Endometrium (tissue), 2 donors: ENCODE measurements at regions not wholly inside any gene's neighbourhood (a gene's known extent, or its start where the extent isn't known, plus 50 kb on each side); places are given as distances from the start of the nearest gene placed in this dataset.
A peak's percentile ranks its signal among the peaks of the same experiment; 100 is the strongest.

ENCODE experiments used
- FAIRE-seq: peaks from 2 replicates; lab custom pipeline; 2012; peaks lifted over from hg19 to GRCh38; lab: Jason Lieb, UNC
- donor health status: control.
- donor health status: control.

GRCh38 chr6:10237298-10238038 lies 177.4 kb downstream of the TFAP2A start:
- no peak for FAIRE-seq

DNA sequence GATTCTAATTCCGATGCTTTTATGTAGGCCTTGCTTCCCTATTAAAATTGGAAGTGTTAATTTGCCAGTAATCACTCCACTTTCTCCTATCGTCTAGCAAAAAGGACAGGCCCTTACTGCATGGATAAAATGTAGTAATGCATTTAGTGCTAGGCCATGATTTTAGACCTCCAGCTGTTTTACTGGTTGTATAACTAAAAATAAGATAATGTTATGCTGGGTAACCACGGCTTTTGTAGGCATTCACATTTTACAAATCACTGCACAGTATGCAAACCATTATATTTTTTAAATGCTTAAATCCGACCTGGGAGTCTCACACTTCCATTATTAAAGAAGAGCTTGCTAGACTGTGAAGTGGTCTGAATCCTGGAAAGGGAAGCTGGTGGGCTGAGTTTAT lies 179.5 kb downstream of the TFAP2A start:
- FAIRE-seq = no peak

DNA sequence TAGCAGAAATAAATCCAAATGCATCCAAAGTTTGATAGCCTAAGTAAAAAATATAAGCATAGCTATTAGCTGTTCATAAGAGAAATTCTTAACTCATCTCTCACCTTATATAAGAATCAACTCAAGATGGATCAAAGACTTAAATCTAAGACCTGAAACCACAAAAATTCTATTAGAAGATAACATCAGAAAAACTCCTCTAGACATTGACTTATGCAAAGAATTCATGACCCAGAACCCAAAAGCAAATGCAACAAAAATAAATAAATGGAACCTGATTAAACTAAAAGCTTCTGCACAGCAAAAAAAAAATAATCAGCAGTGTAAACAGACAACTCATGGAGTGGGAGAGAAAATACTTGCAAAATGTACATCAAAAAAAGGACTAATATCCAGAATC lies 184.3 kb downstream of the TFAP2A start:
- FAIRE-seq = no peak

DNA sequence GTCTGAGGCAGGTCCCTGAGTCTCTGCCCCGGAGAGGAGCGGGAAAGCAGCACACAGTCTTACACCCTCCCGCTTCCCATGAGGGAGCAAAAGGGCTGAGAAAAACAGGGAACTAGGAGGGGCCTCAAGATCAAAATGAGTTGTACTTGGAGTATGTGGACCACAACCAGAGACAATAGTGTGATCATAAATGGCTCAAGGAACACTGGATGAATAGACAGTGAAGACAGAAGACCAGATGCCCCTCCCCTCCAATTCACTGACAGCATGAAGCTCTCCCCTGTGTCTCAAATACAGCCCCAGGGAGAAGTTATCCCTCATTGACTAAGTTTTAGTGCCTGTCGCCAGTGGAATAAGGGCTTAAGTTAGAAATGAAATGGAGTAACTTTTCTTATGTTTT lies 191.0 kb downstream of the TFAP2A start:
- no peak for FAIRE-seq

DNA sequence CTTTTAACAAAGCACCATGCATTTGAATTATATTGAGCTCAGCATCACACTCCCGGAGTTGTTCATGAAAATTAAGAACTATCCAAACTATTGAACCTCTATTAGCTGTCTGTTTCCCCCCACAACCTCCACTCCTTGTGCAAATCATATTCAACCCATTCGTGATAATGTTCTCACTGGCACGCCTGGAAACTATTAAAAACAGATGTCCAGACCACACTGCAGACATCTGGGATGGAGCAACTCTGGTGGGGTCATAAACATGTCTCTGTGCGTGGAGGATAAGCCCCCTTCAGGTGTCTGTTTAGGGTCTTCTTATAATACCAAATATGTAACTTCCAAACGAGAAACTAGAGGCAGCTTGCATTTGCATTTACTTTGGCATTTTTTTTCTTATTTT lies 193.7 kb downstream of the TFAP2A start:
- FAIRE-seq = no peak

DNA sequence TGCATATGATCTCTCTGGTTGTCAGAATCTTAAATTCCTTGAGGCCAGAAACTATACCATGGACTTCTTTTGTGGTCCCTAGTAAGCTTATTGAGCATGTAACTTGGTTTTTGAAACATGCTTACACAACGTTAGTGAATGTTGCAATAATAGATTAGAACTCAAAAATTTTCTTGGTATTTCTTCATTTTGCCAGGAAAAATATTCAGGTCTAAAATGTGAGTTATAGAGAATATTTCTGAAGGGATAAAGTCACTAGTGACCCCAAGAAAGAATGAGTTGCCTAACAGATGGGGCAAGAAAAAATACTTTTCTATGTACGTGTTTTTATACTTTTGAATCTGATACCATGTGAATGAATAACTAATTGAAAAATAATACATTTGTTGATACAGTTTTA lies 195.4 kb downstream of the TFAP2A start:
- no peak for FAIRE-seq

GRCh38 chr6:10217111-10217510 lies 197.8 kb downstream of the TFAP2A start:
- no peak for FAIRE-seq

DNA sequence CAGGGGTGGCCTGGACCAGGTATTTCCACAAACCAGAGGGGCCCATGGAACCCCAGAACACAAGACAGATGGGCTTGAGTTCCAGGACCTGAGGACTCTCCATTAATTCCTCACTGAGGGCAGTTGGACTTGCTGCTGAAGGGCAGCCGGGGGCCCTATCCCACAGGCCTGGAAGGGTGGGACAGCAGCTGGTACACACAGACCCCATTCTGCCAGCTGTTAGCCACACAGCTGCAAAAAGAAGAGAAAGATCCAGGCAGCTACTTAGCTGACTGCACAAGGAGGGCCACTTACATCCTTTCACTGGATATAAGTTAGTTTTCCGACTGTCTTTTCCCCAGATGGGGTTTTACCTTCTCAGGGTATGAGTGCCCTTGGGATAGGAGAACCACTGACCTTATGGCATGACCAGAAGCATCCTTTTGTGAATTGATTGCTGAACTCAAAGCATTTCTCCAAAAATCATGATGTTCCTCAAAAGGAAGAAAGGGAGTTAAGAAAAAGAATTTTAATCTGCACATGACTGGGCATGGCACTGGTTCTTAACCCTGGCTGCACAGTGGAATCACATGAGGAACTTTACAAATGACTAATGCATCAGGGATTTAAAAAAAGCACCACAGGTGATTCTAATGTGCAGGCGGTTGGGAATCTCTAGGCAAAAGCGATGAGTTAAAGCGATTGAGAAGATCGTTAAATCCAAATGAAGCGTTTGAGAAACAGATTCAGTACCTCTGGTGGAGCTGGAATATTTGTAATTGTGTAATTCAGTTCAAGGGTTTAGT lies 199.4 kb downstream of the TFAP2A start:
- FAIRE-seq = no peak

- no peak for FAIRE-seq
Observed at GRCh38 chr6:10210052-10210451, 204.8 kb downstream of the TFAP2A start.

GRCh38 chr6:10205892-10206291 lies 209.0 kb downstream of the TFAP2A start:
- FAIRE-seq = no peak

GRCh38 chr6:10205120-10205519 lies 209.8 kb downstream of the TFAP2A start:
- no peak for FAIRE-seq

DNA sequence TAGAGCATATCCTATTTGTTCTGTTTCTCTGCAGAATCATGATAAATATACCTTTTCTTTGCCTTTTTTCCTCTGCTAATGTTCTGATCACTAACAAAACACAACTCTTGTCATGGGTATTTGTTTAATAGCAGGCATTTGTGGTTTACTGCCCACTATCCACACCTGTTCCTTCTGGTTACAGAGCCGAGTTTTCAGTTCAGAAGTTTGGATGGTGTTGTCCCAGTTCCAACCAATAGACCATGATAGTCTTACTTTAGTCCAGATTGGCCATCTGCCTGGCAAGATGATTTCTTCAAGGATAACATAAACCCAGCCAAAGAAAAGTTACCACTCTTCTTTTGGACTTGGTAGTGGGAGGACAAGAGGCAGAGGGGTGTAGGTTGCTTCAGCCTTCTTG lies 211.2 kb downstream of the TFAP2A start:
- no peak for FAIRE-seq

DNA sequence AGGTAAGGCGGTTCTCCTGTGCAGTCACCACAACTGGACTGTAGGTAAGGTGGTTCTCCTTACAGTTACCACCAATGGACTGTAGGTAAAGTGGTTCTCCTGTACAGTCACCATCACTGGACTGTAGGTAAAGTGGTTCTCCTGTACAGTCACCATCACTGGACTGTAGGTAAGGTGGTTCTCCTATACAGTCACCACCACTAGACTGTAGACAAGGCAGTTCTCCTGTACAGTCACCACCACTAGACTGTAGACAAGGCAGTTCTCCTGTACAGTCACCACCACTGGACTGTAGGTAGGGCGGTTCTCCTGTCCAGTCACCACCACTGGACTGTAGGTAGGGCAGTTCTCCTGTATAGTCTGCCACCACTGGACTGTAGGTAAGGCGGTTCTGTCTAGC lies 212.3 kb downstream of the TFAP2A start:
- FAIRE-seq = no peak

DNA sequence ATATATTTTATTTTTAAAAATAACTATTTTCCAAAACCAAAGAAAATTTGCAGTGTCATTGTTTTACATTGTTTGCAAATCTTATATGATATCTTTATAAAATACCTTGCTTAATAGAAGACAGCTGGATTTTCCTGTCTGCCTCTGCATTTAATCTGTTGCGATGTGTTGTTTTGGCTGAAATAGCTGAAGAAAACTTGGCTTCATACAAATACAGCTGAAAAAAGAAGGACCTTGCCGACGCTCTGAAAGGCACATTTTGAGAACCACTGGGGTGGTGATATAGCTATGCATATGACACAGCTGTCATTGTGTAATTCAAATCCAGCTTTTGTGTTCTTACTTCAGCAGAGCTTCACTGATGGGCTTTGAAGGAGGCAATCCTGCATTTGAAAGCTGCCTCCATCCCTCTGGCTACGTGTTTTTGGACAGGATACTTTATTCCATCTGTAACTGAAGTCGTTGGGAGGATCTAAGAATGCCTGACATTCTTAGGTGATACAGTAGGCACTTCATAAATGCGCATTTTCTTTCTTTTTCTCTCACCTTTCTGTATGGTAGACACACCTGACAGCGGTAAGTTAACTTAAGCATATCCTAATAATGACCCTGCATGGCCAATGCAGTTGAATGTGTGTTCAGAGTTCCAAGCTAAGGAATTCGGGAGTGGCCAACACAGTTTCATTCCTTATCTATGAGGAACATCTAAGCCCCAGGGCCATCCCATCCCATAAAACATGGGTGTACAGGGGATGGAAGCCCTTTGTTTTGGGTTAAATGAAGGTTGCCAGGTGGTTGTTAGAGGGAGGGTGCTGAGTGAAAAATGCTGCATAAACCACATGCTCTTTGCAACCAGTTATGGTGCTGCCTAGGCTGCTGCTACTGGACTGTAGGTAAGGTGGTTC lies 213.0 kb downstream of the TFAP2A start:
- no peak for FAIRE-seq

DNA sequence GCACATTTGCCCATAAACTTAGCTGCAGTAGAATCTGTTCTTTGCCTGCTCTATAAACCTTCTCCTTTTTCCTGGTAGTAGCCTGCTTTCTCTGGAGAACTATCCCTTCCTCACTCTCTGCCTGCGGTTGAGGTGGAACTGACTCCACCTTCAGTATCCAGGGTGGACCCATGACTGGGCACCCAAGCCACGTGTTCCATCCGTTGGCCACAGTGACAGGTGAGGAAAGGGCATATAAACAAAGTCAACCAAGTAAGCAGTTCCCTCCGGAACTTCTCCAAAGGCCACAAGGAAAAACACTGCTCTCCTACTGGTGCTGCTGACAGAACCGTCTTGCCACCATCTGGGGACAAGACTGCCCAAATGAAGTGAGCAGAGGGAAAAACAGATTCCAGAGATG lies 218.8 kb downstream of the TFAP2A start:
- FAIRE-seq = no peak

DNA sequence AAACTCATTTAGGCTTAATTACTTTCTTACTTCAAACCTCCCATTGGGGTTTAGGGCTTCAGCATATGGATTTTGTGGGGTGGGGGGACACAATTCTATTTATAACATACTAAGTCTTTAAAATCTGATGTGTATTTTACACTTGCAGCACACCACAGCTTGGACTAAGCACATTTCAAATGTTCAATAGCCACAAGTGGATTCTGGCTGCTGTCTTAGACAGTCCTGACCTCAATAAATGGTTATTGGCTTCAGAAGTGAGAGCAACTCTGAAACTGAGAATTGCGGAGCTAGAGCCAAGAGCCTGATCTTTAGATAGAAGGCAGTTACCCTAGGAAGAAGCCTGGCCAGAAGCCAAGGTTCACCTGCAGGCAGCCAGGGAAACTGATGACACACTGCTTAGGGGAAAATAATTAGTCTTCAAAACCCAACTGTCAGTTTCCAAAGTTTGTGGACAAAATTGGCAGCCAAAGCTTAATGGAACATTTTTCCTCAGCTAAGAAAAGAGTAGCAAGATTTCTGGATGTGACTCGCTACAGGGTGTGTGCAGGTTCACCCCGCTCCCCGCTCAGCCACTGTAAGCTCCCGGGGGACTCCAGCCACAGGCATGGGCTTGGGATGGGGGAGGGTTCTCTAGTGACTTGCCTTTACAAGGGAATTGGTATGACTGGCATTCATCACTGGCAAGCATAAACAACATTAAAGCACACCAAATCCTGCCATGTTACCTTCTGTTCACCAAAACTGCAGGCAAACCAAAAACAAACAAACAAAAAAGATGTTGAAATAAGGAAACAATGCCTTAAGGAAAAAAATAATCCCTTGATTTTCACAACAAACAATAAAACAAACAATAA lies 219.8 kb downstream of the TFAP2A start:
- FAIRE-seq = no peak

- FAIRE-seq = no peak
Observed at GRCh38 chr6:10193321-10193720, 221.6 kb downstream of the TFAP2A start.

GRCh38 chr6:10190042-10190441 lies 224.8 kb downstream of the TFAP2A start:
- FAIRE-seq = no peak

GRCh38 chr6:10184371-10185227 lies 230.3 kb downstream of the TFAP2A start:
- FAIRE-seq = peak; percentile 74

- FAIRE-seq = no peak
Observed at GRCh38 chr6:10180138-10181074, 234.5 kb downstream of the TFAP2A start.
